ENCODE measurements at regions not wholly inside any gene's neighbourhood (a gene's known extent, or its start where the extent isn't known, plus 50 kb on each side); places are given as distances from the start of the nearest gene placed in this dataset.

GRCh38 chr10:88090568-88091214, 227.3 kb downstream of the PTEN start:
- peaks cover 42% of the 10 kb centered on the region for H3K4me1 ChIP-seq (ENCODE audit: insufficient read depth, low read length)
- no peaks in the 10 kb centered on the region for H3K36me3 ChIP-seq (ENCODE audit: insufficient read depth, low read length)
- DNase-seq = no peak
- H3K27ac ChIP-seq (ENCODE audit: low read depth, low read length) = peak overlapping the region; percentile 21
- peak overlapping the region in 6 of 7 donors; percentile 33 to 79 (median 59) for H3K4me3 Mint-ChIP-seq
- ChIA-PET POLR2A (interaction anchor here (0.6 to 1.7 kb wide), 3 partner anchors 151 to 296 kb away, joined by 3 to 13 read pairs (median 5); partner anchors contain the start of gene KLLN), CTCF (interaction anchor here (0.8 to 2.1 kb wide), 5 partner anchors 24 to 299 kb away, joined by 3 to 15 read pairs (median 6); partner anchors contain the start of genes KLLN and PTEN)
- H3K27ac Mint-ChIP-seq = peak overlapping the region; percentile 84 to 98 (median 90)
- no peaks in the 10 kb centered on the region for H3K27me3 Mint-ChIP-seq
- H3K27me3 ChIP-seq (ENCODE audit: insufficient read depth, low read length, poor library complexity, severe bottlenecking) = no peaks in the 10 kb centered on the region
- H3K36me3 Mint-ChIP-seq = peaks cover 0 to 2% (median 0%) of the 10 kb centered on the region in 3 donors
- H3K4me3 ChIP-seq (ENCODE audit: low read length) = no peak overlapping the region
- no peaks in the 10 kb centered on the region for H3K9me3 ChIP-seq (ENCODE audit: low read length)
- no peaks in the 10 kb centered on the region for H3K9me3 Mint-ChIP-seq
- peaks cover 48 to 57% (median 51%) of the 10 kb centered on the region in 3 donors for H3K4me1 Mint-ChIP-seq

DNA sequence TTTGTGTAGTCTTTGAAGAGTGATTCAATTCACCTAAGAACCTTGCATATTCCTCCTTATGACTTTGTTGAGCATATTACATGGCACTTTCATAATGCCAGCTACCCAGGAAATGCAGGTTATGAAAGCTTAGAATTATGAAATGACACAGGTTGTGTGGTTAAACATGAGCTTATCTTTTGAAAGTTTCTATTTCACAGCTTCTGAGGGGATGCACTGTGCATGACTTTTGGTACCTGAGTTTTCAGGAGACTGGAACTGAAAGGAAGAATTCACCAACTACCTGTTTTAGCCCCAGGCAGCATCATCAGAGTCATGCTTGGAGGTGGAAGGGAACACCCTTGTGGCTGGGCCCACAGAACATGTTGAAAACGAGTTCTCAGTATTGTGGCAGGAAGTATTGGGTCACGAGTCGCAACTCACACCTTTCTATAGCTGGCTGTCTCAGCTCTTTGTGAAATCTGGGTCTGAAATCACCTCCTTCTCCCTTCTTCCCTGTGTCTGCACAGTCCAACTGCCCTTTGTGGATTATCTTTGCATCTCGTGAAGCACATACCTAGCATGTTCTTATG, 228.2 kb downstream of the PTEN start:
- ChIA-PET CTCF (interaction anchor here (0.7 to 2.1 kb wide), 9 partner anchors 17 to 298 kb away, joined by 3 to 15 read pairs (median 4); partner anchors contain the start of genes KLLN and PTEN), POLR2A (interaction anchor here (0.7 to 1.7 kb wide), 3 partner anchors 152 to 295 kb away, joined by 3 to 13 read pairs (median 4); partner anchors contain the start of gene KLLN)
- peak overlapping the region in 6 of 7 donors; percentile 33 to 79 (median 59) for H3K4me3 Mint-ChIP-seq
- no peaks in the 10 kb centered on the region for H3K27me3 ChIP-seq (ENCODE audit: insufficient read depth, low read length, poor library complexity, severe bottlenecking)
- no peaks in the 10 kb centered on the region for H3K36me3 ChIP-seq (ENCODE audit: insufficient read depth, low read length)
- peak overlapping the region; percentile 84 to 98 (median 90) for H3K27ac Mint-ChIP-seq
- no peaks in the 10 kb centered on the region for H3K9me3 Mint-ChIP-seq
- H3K4me1 Mint-ChIP-seq = peaks cover 48 to 57% (median 51%) of the 10 kb centered on the region in 3 donors
- H3K9me3 ChIP-seq (ENCODE audit: low read length) = no peaks in the 10 kb centered on the region
- peak; percentile 53 to 82 (median 74) for DNase-seq
- no peaks in the 10 kb centered on the region for H3K27me3 Mint-ChIP-seq
- peaks cover 0 to 2% (median 0%) of the 10 kb centered on the region in 3 donors for H3K36me3 Mint-ChIP-seq
- peaks cover 42% of the 10 kb centered on the region for H3K4me1 ChIP-seq (ENCODE audit: insufficient read depth, low read length)
- H3K4me3 ChIP-seq (ENCODE audit: low read length) = no peak overlapping the region
- H3K27ac ChIP-seq (ENCODE audit: low read depth, low read length) = peak overlapping the region; percentile 21

DNA sequence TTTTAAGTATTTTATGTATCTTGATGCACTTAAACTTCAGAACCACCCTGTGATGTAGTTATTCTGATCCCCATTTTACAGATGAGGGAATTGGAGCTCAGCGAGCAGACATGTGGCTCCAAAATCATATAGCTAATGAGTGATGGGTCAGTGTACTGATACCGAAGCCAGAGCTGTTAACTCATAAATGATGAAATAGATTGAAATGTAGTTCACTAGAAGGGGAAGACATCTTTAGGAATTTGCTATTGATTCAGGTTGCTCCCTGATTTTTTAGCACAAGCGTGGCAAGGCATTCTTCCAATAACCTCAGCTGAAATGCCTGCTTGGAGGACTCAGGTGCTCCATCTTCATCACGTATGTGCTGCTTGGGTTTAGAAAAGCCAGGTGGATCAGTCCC, 228.8 kb downstream of the PTEN start:
- Histone ChIP-seq H3K27me3 (ENCODE audit: insufficient read depth, low read length, poor library complexity, severe bottlenecking) (no peaks in the 10 kb centered on the region), H3K4me1 (ENCODE audit: insufficient read depth, low read length) (peaks cover 42% of the 10 kb centered on the region), H3K4me3 (ENCODE audit: low read length) (no peak overlapping the region), H3K36me3 (ENCODE audit: insufficient read depth, low read length) (no peaks in the 10 kb centered on the region), H3K9me3 (ENCODE audit: low read length) (no peaks in the 10 kb centered on the region), H3K27ac (ENCODE audit: low read depth, low read length) (no peak overlapping the region)
- Mint-ChIP-seq H3K36me3 (peaks cover 0 to 2% (median 0%) of the 10 kb centered on the region in 3 donors), H3K4me1 (peaks cover 48 to 57% (median 51%) of the 10 kb centered on the region in 3 donors), H3K27me3 (no peaks in the 10 kb centered on the region), H3K4me3 (peak overlapping the region in 1 of 7 donors; percentile 48), H3K27ac (peak overlapping the region in 7 of 8 donors; percentile 67 to 91 (median 86)), H3K9me3 (no peaks in the 10 kb centered on the region)
- DNase-seq = no peak
- ChIA-PET CTCF (interaction anchor here (1.0 to 2.1 kb wide), 6 partner anchors 16 to 297 kb away, joined by 3 to 15 read pairs (median 5); partner anchors contain the start of genes KLLN and PTEN), POLR2A (interaction anchor here (0.9 to 1.7 kb wide), 2 partner anchors 230 to 294 kb away, joined by 4 to 13 read pairs; partner anchors contain the start of gene KLLN)

DNA sequence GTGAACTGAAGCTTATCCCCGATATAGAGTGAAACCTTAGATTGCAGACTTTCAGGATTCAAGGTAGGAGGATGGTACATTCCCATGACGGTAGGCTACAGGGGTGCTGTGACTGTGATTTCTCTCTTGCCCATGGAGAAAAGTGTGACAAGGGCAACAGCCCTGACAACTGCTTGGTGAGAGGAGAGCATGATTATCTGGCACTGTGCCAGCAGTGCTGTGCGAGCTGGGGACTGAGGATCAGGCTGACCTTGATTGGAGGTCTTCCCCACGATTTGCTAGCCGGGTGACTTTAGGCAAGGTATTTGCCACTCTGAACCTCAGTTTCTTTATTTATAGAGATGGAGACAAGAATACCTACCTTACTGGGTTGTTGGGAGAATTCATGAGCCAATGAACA, 229.5 kb downstream of the PTEN start:
- Mint-ChIP-seq H3K9me3 (no peaks in the 10 kb centered on the region), H3K36me3 (no peaks in the 10 kb centered on the region), H3K4me1 (peaks cover 48 to 57% (median 48%) of the 10 kb centered on the region in 3 donors), H3K27ac (peak overlapping the region in 7 of 8 donors; percentile 27 to 91 (median 67)), H3K4me3 (peak overlapping the region in 5 of 7 donors; percentile 13 to 60 (median 17)), H3K27me3 (no peaks in the 10 kb centered on the region)
- POLR2A ChIA-PET = interaction anchor here (0.5 kb wide), 1 partner anchor 268 kb away, joined by 5 read pairs; no protein-coding TSS in a partner anchor
- Histone ChIP-seq H3K27me3 (ENCODE audit: insufficient read depth, low read length, poor library complexity, severe bottlenecking) (no peaks in the 10 kb centered on the region), H3K9me3 (ENCODE audit: low read length) (no peaks in the 10 kb centered on the region), H3K4me1 (ENCODE audit: insufficient read depth, low read length) (peaks cover 42% of the 10 kb centered on the region), H3K36me3 (ENCODE audit: insufficient read depth, low read length) (no peaks in the 10 kb centered on the region), H3K27ac (ENCODE audit: low read depth, low read length) (no peak overlapping the region), H3K4me3 (ENCODE audit: low read length) (no peak overlapping the region)
- CTCF ChIA-PET = interaction anchor here (1.0 to 1.9 kb wide), 3 partner anchors 14 to 297 kb away, joined by 3 to 6 read pairs (median 3); partner anchors contain the start of genes KLLN and PTEN
- DNase-seq = peak in 1 of 5 donors; percentile 11

- POLR2A ChIA-PET = no interaction called here
- Histone ChIP-seq H3K4me3 (ENCODE audit: low read length) (no peak overlapping the region), H3K27me3 (ENCODE audit: insufficient read depth, low read length, poor library complexity, severe bottlenecking) (no peaks in the 10 kb centered on the region), H3K4me1 (ENCODE audit: insufficient read depth, low read length) (peaks cover 36% of the 10 kb centered on the region), H3K36me3 (ENCODE audit: insufficient read depth, low read length) (no peaks in the 10 kb centered on the region), H3K9me3 (ENCODE audit: low read length) (no peaks in the 10 kb centered on the region), H3K27ac (ENCODE audit: low read depth, low read length) (no peak overlapping the region)
- no peaks in the 10 kb centered on the region for H3K9me3 Mint-ChIP-seq
- H3K4me3 Mint-ChIP-seq = no peak overlapping the region
- H3K27ac Mint-ChIP-seq = peak overlapping the region in 2 of 8 donors; percentile 0 to 7
- H3K4me1 Mint-ChIP-seq = peaks cover 44 to 47% (median 46%) of the 10 kb centered on the region in 3 donors
- peaks cover 0 to 1% of the 10 kb centered on the region in 2 donors for H3K27me3 Mint-ChIP-seq
- no peak for DNase-seq
- H3K36me3 Mint-ChIP-seq = no peaks in the 10 kb centered on the region
- CTCF ChIA-PET = interaction anchor here (1.1 to 1.4 kb wide), 3 partner anchors 26 to 742 kb away, joined by 3 to 4 read pairs (median 3); partner anchors contain the start of gene RNLS
Measured at GRCh38 chr10:88094795-88095194, 231.4 kb downstream of the PTEN start.

DNA sequence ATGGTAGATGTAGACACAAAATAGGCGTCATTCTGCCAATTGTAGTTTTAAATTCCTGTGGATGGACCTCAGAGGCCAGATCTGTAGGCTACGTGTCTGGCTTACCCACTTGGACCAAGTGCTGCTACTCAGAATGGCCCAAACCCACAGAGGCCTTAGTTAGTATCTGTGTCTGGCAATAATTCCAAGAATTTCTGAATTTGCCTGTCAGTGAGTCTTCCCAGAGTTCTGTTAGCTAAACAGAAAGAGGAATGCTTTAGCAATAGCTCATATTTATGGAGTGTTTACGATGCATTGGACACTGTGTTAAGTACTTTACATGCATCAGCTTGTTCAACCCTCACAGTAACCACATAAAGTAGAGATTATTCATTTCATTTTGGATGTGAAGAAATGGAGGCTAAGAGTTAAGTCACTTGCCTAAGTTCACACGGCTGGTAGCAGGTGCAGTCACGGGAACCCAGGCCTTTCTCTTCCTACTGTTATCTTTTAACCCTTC, 231.8 kb downstream of the PTEN start:
- Histone ChIP-seq H3K4me1 (ENCODE audit: insufficient read depth, low read length) (peaks cover 31% of the 10 kb centered on the region), H3K27me3 (ENCODE audit: insufficient read depth, low read length, poor library complexity, severe bottlenecking) (no peaks in the 10 kb centered on the region), H3K36me3 (ENCODE audit: insufficient read depth, low read length) (no peaks in the 10 kb centered on the region), H3K4me3 (ENCODE audit: low read length) (no peak overlapping the region), H3K27ac (ENCODE audit: low read depth, low read length) (no peak overlapping the region), H3K9me3 (ENCODE audit: low read length) (no peaks in the 10 kb centered on the region)
- H3K9me3 Mint-ChIP-seq = no peaks in the 10 kb centered on the region
- ChIA-PET CTCF (interaction anchor here (1.1 to 1.4 kb wide), 3 partner anchors 26 to 741 kb away, joined by 3 to 4 read pairs (median 3); partner anchors contain the start of gene RNLS), POLR2A (no interaction called here)
- peaks cover 39 to 43% (median 42%) of the 10 kb centered on the region in 3 donors for H3K4me1 Mint-ChIP-seq
- H3K4me3 Mint-ChIP-seq = no peak overlapping the region
- H3K36me3 Mint-ChIP-seq = no peaks in the 10 kb centered on the region
- H3K27ac Mint-ChIP-seq = no peak overlapping the region
- peaks cover 0 to 1% of the 10 kb centered on the region in 2 donors for H3K27me3 Mint-ChIP-seq
- no peak for DNase-seq

GRCh38 chr10:88095778-88096431, 232.5 kb downstream of the PTEN start:
- peaks cover 0 to 1% of the 10 kb centered on the region in 2 donors for H3K27me3 Mint-ChIP-seq
- no peak overlapping the region for H3K4me3 ChIP-seq (ENCODE audit: low read length)
- no peaks in the 10 kb centered on the region for H3K9me3 Mint-ChIP-seq
- H3K27ac Mint-ChIP-seq = no peak overlapping the region
- H3K27ac ChIP-seq (ENCODE audit: low read depth, low read length) = no peak overlapping the region
- peaks cover 33 to 36% (median 35%) of the 10 kb centered on the region in 3 donors for H3K4me1 Mint-ChIP-seq
- ChIA-PET CTCF (interaction anchor here (1.1 to 1.4 kb wide), 2 partner anchors 487 to 741 kb away, joined by 3 to 4 read pairs; partner anchors contain the start of gene RNLS), POLR2A (interaction anchor here (0.6 kb wide), 1 partner anchor 318 kb away, joined by 14 read pairs; no protein-coding TSS in a partner anchor)
- H3K36me3 ChIP-seq (ENCODE audit: insufficient read depth, low read length) = no peaks in the 10 kb centered on the region
- no peak overlapping the region for H3K4me3 Mint-ChIP-seq
- no peak for DNase-seq
- H3K9me3 ChIP-seq (ENCODE audit: low read length) = no peaks in the 10 kb centered on the region
- H3K4me1 ChIP-seq (ENCODE audit: insufficient read depth, low read length) = peaks cover 25% of the 10 kb centered on the region
- H3K27me3 ChIP-seq (ENCODE audit: insufficient read depth, low read length, poor library complexity, severe bottlenecking) = no peaks in the 10 kb centered on the region
- no peaks in the 10 kb centered on the region for H3K36me3 Mint-ChIP-seq

Data from CD8-positive, alpha-beta memory T cell (primary cell).